OCI-LY7 (cell line): ENCODE measurements at regions not wholly inside any gene's neighbourhood (a gene's known extent, or its start where the extent isn't known, plus 50 kb on each side); places are given as distances from the start of the nearest gene placed in this dataset.

Experiments used
- EZH2phosphoT487 ChIP-seq: fragments of 200-600 bp; sonication (generic); IDR thresholded peaks from 2 replicates; pipeline ENCODE4 v1.6.1; 2018; ENCODE audit warnings: low read depth, borderline replicate concordance, mild to moderate bottlenecking, mixed run types, antibody characterized with exemption, low read length, moderate library complexity, mixed read lengths
- TF ChIP-seq, protein P1 (sequence below): fragments of 200-600 bp; sonication (generic); conservative IDR thresholded peaks from 2 replicates; pipeline ENCODE4 v1.5.1; 2014; ENCODE audit warnings: mild to moderate bottlenecking, antibody characterized with exemption, low read length, moderate library complexity, mixed read lengths

DNA sequence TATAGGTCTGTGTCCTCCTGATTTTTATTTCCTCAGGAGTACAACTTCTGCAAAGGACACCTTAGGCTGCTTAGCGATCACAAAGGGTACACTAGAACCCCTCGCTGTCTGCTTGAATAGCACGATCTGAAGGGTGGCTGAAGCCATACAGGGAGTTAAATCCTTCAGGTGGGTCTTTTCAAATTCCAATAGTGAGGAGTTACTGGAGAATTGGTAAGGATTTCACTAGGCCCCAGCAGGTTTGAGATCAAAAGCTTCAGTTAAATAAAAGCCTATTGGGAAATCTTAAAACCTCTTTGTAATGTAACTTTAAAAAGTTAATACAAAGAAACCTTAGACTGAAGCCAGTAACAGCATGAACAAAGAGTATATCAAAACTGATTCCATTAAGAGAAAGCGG, 613.1 kb downstream of the ZEB2 start:
- TF ChIP-seq, protein P1, sequence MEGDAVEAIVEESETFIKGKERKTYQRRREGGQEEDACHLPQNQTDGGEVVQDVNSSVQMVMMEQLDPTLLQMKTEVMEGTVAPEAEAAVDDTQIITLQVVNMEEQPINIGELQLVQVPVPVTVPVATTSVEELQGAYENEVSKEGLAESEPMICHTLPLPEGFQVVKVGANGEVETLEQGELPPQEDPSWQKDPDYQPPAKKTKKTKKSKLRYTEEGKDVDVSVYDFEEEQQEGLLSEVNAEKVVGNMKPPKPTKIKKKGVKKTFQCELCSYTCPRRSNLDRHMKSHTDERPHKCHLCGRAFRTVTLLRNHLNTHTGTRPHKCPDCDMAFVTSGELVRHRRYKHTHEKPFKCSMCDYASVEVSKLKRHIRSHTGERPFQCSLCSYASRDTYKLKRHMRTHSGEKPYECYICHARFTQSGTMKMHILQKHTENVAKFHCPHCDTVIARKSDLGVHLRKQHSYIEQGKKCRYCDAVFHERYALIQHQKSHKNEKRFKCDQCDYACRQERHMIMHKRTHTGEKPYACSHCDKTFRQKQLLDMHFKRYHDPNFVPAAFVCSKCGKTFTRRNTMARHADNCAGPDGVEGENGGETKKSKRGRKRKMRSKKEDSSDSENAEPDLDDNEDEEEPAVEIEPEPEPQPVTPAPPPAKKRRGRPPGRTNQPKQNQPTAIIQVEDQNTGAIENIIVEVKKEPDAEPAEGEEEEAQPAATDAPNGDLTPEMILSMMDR: no peak
- no peak for TF ChIP-seq EZH2phosphoT487
